Epithelial cell of esophagus (primary cell): ENCODE measurements at regions not wholly inside any gene's neighbourhood (a gene's known extent, or its start where the extent isn't known, plus 50 kb on each side); places are given as distances from the start of the nearest gene placed in this dataset.

Experiments used
- DNase-seq: peaks from one replicate; pipeline ENCODE4 v3.0.0; 2010; ENCODE audit warnings: low read depth
- H3K4me3 ChIP-seq: 2 replicates; pipeline ENCODE4 v1.5.1; 2011; ENCODE audit warnings: mild to moderate bottlenecking, low read length, control low read depth
- TF ChIP-seq, protein P1 (sequence below): IDR thresholded peaks from 2 replicates; pipeline ENCODE4 v1.5.1; 2011; ENCODE audit warnings: low read depth, mild to moderate bottlenecking, low read length, control low read depth, inconsistent platforms; ENCODE audit not compliant: insufficient read depth; ENCODE audit errors: missing control alignments

- TF ChIP-seq, protein P1, sequence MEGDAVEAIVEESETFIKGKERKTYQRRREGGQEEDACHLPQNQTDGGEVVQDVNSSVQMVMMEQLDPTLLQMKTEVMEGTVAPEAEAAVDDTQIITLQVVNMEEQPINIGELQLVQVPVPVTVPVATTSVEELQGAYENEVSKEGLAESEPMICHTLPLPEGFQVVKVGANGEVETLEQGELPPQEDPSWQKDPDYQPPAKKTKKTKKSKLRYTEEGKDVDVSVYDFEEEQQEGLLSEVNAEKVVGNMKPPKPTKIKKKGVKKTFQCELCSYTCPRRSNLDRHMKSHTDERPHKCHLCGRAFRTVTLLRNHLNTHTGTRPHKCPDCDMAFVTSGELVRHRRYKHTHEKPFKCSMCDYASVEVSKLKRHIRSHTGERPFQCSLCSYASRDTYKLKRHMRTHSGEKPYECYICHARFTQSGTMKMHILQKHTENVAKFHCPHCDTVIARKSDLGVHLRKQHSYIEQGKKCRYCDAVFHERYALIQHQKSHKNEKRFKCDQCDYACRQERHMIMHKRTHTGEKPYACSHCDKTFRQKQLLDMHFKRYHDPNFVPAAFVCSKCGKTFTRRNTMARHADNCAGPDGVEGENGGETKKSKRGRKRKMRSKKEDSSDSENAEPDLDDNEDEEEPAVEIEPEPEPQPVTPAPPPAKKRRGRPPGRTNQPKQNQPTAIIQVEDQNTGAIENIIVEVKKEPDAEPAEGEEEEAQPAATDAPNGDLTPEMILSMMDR = no peak
- DNase-seq = no peak
- H3K4me3 ChIP-seq = no peak overlapping the region
Measured at GRCh38 chr1:199877526-199878384, 149.8 kb upstream of the NR5A2 start.

- H3K4me3 ChIP-seq = no peak overlapping the region
- TF ChIP-seq, protein P1 = no peak
- DNase-seq = no peak
Measured at GRCh38 chr1:199878823-199879222, 148.7 kb upstream of the NR5A2 start.

GRCh38 chr1:199898654-199899053, 128.9 kb upstream of the NR5A2 start:
- H3K4me3 ChIP-seq = no peak overlapping the region
- peak; percentile 51 for DNase-seq
- TF ChIP-seq, protein P1 = no peak

GRCh38 chr1:199901341-199901740, 126.2 kb upstream of the NR5A2 start:
- no peak for DNase-seq
- no peak overlapping the region for H3K4me3 ChIP-seq
- TF ChIP-seq, protein P1 = no peak

DNA sequence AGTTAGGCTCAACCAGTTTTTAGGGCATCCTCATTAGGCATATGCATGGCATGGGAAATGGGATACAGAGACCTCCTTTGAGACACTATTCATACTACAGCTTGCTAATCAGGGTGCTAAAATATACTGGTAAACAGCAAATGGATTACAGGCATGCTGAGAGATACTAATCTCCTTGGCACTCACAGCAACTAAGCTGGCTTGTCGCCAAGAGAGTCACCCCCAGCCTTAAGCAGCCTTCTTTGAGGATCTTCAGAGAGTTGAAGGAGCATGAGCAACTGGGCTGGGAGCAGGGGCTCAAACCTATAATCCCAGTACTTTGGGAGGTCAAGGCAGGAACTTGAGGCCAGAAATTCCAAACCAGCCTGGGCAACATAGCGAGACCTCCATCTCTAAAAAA, 120.1 kb upstream of the NR5A2 start:
- TF ChIP-seq, protein P1 = no peak
- DNase-seq = no peak

DNA sequence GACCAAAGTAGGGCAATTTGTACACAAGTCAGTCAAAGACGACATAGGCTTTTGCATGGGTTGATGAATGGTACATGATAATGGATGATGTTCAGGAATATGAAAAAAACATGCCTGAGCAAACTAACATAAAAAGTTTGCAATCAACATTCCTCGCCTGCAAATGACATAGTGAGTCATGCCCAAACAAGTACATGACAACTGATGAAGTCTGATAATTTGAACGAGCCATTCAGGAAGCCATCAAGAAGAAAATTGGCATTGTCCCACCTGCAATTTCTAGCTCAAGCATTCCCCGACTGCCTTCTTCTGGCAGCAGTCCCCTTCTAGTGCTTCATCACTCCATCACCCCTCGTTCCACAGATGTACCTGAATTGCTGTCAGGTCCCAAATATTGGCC, 118.4 kb upstream of the NR5A2 start:
- H3K4me3 ChIP-seq = no peak overlapping the region
- peak; percentile 75 for DNase-seq
- TF ChIP-seq, protein P1 = no peak

More for the DNA sequence above, 120.1 kb upstream of the NR5A2 start:
- no peak overlapping the region for H3K4me3 ChIP-seq

GRCh38 chr1:199913318-199913717, 114.2 kb upstream of the NR5A2 start:
- H3K4me3 ChIP-seq = no peak overlapping the region
- TF ChIP-seq, protein P1 = no peak
- DNase-seq = no peak
